PC-3 (cell line): ENCODE measurements at regions not wholly inside any gene's neighbourhood (a gene's known extent, or its start where the extent isn't known, plus 50 kb on each side); places are given as distances from the start of the nearest gene placed in this dataset.

ENCODE experiments used
- EZH2 ChIP-seq: fragments of 300-600 bp; sonication (generic); IDR thresholded peaks from one replicate; pipeline ENCODE4 v1.6.1; 2017; ENCODE audit warnings: antibody characterized with exemption, mild to moderate bottlenecking, low read length; ENCODE audit not compliant: unreplicated experiment
- EZH2phosphoT487 ChIP-seq: fragments of 300-600 bp; sonication (generic); IDR thresholded peaks from 2 replicates; pipeline ENCODE4 v1.6.1; 2018; ENCODE audit warnings: mild to moderate bottlenecking, antibody characterized with exemption, low read length, borderline replicate concordance
- TF ChIP-seq, protein P1 (sequence below): fragments of 300-600 bp; sonication (generic); conservative IDR thresholded peaks from 2 replicates; pipeline ENCODE4 v1.5.1; 2017; ENCODE audit warnings: antibody characterized with exemption, low read depth, mild to moderate bottlenecking, low read length

DNA sequence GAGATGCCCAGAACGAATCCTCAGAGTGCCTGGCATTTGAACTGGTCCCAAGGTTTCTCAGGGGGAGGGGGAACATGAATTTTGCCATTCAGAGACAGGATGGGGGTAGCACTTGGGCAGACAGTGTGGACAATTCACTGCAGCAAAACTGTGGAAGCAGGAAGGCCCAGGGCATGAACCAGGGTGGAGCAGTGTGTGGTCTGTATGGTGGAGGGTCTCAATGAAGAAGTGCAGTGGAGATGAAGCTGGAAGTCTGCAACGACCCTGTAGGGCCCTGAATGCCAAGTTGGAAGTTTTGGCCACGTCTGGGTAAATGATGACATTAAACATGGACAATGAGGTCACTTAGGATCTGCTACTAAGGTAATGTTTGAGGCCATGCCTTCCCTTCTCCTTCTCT, 273.9 kb downstream of the CDK5RAP2 start:
- TF ChIP-seq, protein P1, sequence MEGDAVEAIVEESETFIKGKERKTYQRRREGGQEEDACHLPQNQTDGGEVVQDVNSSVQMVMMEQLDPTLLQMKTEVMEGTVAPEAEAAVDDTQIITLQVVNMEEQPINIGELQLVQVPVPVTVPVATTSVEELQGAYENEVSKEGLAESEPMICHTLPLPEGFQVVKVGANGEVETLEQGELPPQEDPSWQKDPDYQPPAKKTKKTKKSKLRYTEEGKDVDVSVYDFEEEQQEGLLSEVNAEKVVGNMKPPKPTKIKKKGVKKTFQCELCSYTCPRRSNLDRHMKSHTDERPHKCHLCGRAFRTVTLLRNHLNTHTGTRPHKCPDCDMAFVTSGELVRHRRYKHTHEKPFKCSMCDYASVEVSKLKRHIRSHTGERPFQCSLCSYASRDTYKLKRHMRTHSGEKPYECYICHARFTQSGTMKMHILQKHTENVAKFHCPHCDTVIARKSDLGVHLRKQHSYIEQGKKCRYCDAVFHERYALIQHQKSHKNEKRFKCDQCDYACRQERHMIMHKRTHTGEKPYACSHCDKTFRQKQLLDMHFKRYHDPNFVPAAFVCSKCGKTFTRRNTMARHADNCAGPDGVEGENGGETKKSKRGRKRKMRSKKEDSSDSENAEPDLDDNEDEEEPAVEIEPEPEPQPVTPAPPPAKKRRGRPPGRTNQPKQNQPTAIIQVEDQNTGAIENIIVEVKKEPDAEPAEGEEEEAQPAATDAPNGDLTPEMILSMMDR: no peak
- TF ChIP-seq EZH2: no peak
- no peak for TF ChIP-seq EZH2phosphoT487
